G401 (cell line): ENCODE measurements at regions not wholly inside any gene's neighbourhood (a gene's known extent, or its start where the extent isn't known, plus 50 kb on each side); places are given as distances from the start of the nearest gene placed in this dataset.
"Not testable (repeated sequence)": the region's sequence is repeated elsewhere in the genome, so short reads cannot be mapped to it uniquely, and the experiment has no call there.

ENCODE experiments used
- DNase-seq: peaks from one replicate; pipeline ENCODE4 v3.0.0-alpha.2; 2015; ENCODE audit warnings: low spot score
- in situ Hi-C: cut with HindIII; loops from 2 replicates; pipeline ENCODE4 v1.10.0; 2016; ENCODE audit warnings: low sequenced_read_pairs, mixed read lengths

GRCh38 chr2:171266102-171266501 is 105.4 kb upstream of the TLK1 start:
- in situ Hi-C loops, result no loop called here
- DNase-seq, result no peak

GRCh38 chr2:171261529-171261928 is 100.8 kb upstream of the TLK1 start:
- DNase-seq, in situ Hi-C loops: not testable (repeated sequence)

- no peak for DNase-seq
Measured at GRCh38 chr2:171260471-171261424, 100.1 kb upstream of the TLK1 start.

GRCh38 chr2:171254666-171255065 is 94.0 kb upstream of the TLK1 start:
- in situ Hi-C loops, result no loop called here

More at GRCh38 chr2:171260471-171261424, 100.1 kb upstream of the TLK1 start:
- in situ Hi-C loops, result no loop called here

GRCh38 chr2:171253900-171254650 is 93.4 kb upstream of the TLK1 start:
- in situ Hi-C loops, result no loop called here
- no peak for DNase-seq

More at GRCh38 chr2:171254666-171255065, 94.0 kb upstream of the TLK1 start:
- DNase-seq, result no peak

DNA sequence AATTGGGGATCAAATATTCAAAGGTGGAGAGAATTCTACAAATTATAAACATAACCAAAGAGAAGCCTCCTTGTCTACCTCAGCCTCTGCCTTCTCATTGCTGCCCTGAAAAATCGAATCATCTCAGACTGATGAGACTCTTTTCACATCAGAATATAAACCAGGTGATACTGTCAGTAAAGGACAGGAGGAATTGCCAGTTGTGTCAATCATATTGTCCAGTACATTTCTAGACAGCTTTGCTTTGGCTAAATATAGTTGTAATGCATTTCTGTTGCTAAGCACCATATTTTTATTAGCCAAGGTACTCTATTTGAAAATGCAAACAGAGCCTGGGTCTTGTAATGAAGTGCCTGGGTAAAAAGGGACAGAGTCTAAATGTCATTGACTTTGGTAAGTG is 92.6 kb upstream of the TLK1 start:
- in situ Hi-C loops, result no loop called here

DNA sequence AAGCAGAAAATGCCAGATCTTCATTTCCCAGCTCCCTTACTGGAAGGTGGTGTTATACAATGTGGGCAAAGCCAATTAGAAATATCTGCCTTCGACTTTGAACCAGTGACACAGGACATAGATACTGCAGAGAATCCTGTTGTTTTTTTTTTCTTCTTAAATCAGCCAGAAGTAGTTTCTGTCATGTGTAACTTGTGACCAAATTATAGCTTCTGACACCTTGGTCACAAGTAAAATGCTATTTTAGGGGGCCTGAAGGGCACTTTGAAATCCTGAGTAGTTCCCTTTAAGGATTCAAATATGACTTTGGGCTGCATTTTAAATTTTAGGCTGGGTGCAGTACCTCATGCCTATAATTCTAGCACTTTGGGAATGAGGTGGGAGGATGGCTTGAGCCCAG is 89.0 kb upstream of the TLK1 start:
- in situ Hi-C loops, result no loop called here
- no peak for DNase-seq

More for the DNA sequence above, 92.6 kb upstream of the TLK1 start:
- DNase-seq, result no peak

DNA sequence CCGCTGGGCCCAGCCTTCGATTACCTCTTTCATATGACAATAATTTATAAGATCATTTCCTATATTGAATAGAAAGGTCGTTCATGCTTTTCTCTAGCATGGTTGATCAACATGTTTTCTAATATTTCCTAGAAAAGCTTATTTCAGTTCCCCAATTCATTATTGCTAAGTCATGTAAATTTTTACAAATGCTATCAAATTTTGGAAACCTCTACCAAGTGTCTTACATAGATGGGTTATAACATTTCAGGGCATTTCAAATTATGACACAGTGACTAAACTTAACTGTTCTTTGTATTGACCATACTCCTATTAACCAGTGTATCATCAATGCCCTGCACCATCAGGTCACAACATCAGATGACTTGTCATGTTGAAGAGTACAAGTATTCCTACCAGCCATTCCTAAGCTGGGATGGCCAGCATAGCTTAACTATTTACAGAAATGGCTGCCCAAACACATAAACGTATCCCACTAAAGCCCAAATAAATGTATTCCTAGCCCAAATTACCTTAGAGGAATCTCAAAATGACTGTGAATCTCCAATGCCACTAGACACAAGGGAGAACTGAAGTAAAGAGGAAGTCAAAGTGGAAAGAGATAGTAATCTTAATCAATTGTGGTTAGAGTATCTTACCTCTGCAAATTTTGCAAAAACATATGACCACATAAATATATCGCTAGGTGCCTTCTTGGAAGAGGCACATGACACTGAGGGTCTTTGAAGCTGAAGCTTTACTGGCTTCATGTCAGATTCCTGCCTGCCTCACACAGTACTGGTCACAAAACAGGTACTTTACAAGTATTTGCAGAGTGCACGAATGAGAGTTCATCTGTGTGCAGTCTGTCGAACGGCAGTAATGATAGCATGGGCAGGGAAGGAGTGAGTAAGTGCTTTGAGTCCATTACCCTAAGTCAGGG is 87.3 kb upstream of the TLK1 start:
- in situ Hi-C loops, result no loop called here
- DNase-seq, result no peak

- no peak for DNase-seq
- in situ Hi-C loops, result no loop called here
Measured at GRCh38 chr2:171244970-171245782, 84.5 kb upstream of the TLK1 start.

GRCh38 chr2:171244466-171244969 is 83.8 kb upstream of the TLK1 start:
- in situ Hi-C loops, result no loop called here
- DNase-seq, result no peak

DNA sequence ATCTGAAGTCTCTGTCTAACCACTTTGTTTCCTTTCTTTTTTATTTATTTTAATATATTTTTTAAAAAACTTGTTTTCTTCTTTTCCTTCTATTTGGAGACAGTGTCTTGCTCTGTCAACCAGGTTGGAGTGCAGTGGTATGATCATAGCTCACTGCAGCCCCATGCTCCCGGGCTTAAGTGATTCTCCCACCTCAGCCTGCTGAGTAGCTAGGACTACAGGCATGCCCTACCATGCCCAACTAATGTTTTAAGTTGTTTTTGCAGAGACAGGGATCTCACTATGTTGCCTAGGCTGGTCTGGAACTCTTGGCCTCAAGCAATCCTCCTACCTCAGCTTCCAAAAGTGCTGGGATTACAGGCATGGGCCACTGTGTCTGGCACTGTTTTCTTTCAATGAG is 81.1 kb upstream of the TLK1 start:
- in situ Hi-C loops, result no loop called here

DNA sequence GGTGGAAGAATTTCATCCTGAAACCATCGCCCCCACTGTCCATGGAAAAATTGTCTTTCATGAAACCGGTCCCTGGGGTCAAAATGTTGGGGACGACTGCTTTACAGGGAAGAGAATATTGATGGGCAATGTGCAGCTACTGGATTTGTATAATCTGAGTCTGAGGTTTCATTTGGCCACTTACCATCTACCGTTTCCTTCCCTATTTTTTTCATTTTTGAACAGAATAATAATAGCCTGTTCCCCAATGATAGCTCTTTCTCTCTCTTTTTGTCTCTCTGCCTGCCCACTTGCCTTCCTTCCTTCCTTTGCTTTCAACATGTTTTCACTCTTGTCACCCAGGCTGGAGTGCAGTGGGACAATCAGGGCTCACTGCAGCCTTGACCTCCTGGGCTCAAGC is 78.3 kb upstream of the TLK1 start:
- in situ Hi-C loops, result no loop called here
- DNase-seq, result no peak

More for the DNA sequence above, 81.1 kb upstream of the TLK1 start:
- DNase-seq, result no peak

- DNase-seq, result no peak
- in situ Hi-C loops, result no loop called here
Measured at GRCh38 chr2:171237751-171238505, 77.2 kb upstream of the TLK1 start.

GRCh38 chr2:171235262-171235881 is 74.7 kb upstream of the TLK1 start:
- DNase-seq, result no peak
- in situ Hi-C loops, result no loop called here

- in situ Hi-C loops, result no loop called here
- DNase-seq, result no peak
Measured at GRCh38 chr2:171230176-171230575, 69.5 kb upstream of the TLK1 start.

GRCh38 chr2:171228826-171229225 is 68.1 kb upstream of the TLK1 start:
- no peak for DNase-seq
- in situ Hi-C loops, result no loop called here
